Esophagus (tissue), 2 donors: ENCODE measurements at regions not wholly inside any gene's neighbourhood (a gene's known extent, or its start where the extent isn't known, plus 50 kb on each side); places are given as distances from the start of the nearest gene placed in this dataset.

Source experiments
- H3K27ac ChIP-seq, 2 donors: one replicate each; pipeline ENCODE4 v1.5.1; 2013; ENCODE audit warnings: low read depth in 2 of 2, mild to moderate bottlenecking in 2 of 2, inconsistent platforms in 1 of 2, low read length in 1 of 2, moderate library complexity in 1 of 2
- H3K27me3 ChIP-seq, 2 donors: one replicate each; pipeline ENCODE4 v1.6.1; 2013; ENCODE audit warnings: low read length in 2 of 2, control low read depth in 1 of 2, mild to moderate bottlenecking in 1 of 2; ENCODE audit not compliant: insufficient read depth in 2 of 2, control insufficient read depth in 1 of 2
- H3K36me3 ChIP-seq, 2 donors: one replicate each; pipeline ENCODE4 v1.6.1; 2013; ENCODE audit warnings: low read length in 1 of 2; ENCODE audit not compliant: control insufficient read depth in 2 of 2, insufficient read depth in 2 of 2
- H3K4me1 ChIP-seq, 2 donors: one replicate each; pipeline ENCODE4 v1.6.1; 2013; ENCODE audit warnings: low read length in 1 of 2; ENCODE audit not compliant: control insufficient read depth in 2 of 2, insufficient read depth in 2 of 2
- H3K4me3 ChIP-seq, 2 donors: one replicate each; pipeline ENCODE4 v1.5.1; 2013; ENCODE audit warnings: low read length in 2 of 2, mild to moderate bottlenecking in 2 of 2, low read depth in 1 of 2, moderate library complexity in 1 of 2
- H3K9me3 ChIP-seq, 2 donors: one replicate each; pipeline ENCODE4 v1.6.1; 2013; ENCODE audit warnings: mild to moderate bottlenecking in 2 of 2, low read depth in 1 of 2, low read length in 1 of 2, moderate library complexity in 1 of 2; ENCODE audit not compliant: control insufficient read depth in 2 of 2, insufficient read depth in 1 of 2
- WGBS, 2 donors: extraction: QIAGEN DNeasy Blood & Tissue Kit; methylation state at CpG; one replicate each; pipeline ENCODE4 v1.1.7; 2013; 5-methylcytosine and 5-hydroxymethylcytosine counted together
- donor health status: healthy with polysubstance abuse.
- donor health status: Bipolar disorder and iron deficiency.

DNA sequence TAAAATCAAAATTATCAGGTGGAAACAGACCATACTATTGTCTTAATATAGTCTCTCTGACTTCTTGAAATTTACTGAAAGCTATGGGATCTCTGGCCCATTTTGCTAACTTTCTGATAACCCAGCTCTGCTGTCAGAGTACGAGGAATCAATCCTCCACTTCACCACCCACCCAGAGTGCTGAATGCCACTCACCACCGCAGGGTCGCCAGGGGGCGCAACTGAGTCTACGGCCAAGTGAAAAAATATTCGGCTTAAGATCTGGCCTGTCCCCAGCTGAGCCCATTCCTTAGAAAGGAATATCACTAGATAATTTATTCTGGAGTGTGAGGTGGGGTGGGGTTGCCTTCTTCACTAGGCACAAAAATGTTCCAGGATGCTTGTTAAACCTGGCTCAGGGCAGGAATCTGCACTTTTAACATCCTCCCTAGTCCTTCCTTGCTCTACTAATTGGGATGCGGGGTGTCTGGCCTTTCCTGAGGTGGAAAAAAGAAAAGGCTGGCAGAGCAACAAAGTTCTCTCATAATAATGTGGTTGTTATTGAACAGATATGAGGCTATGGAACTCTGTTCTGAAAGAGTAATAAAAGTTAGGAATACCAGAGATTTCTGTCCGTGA is 520.6 kb downstream of the MFSD1 start:
- Histone ChIP-seq H3K27me3 (no peaks in the 10 kb centered on the region), H3K4me3 (no peak overlapping the region), H3K27ac (no peak overlapping the region), H3K4me1 (no peaks in the 10 kb centered on the region), H3K9me3 (peaks cover 0 to 3% of the 10 kb centered on the region in 2 donors), H3K36me3 (no peaks in the 10 kb centered on the region)
- 46 to 52% methylated on average over 8 of the region's 8 CpGs for WGBS, 2 donors

DNA sequence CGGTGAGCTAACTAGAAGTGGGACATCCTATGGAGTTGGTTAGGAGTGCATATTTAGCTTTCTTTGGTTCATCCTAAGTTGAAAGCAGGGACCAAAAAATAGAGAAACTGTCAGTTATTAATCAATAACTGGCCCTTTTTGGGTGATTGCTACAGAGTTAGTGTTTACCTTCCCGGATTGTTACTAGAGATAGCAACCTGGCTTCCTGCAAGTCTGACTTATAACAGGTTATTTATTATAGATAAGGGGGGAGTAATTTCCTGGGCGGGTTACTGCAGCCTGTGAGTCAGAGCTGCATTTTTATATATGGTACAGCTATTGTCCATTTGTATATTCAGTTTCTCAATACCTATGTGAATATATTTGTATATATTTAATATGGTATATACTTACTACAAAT is 522.0 kb downstream of the MFSD1 start:
- Histone ChIP-seq H3K27ac (no peak overlapping the region), H3K9me3 (no peaks in the 10 kb centered on the region), H3K27me3 (no peaks in the 10 kb centered on the region), H3K36me3 (no peaks in the 10 kb centered on the region), H3K4me3 (no peak overlapping the region), H3K4me1 (no peaks in the 10 kb centered on the region)
- 69 to 76% methylated on average over 3 of the region's 3 CpGs for WGBS, 2 donors

DNA sequence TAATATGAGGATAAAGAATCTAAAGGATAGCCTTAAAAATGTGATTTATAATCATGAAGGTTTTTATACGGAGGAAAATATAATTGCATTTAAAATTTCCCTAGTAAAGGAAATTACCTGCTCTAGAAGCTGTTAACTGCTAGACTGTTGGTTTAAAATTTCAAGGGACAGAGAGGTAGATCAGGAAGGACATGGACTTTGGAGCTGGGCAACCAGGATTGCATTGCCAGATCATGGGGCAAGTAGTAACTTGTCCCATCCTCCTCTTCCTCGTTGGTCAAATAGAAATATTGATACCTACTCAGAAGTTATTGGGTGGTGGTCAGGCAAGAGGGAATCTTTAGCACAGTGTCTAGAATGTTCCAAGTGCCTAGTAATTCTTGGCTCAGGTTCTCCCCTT is 525.1 kb downstream of the MFSD1 start:
- Histone ChIP-seq H3K27ac (no peak overlapping the region), H3K36me3 (no peaks in the 10 kb centered on the region), H3K27me3 (no peaks in the 10 kb centered on the region), H3K4me3 (no peak overlapping the region), H3K4me1 (no peaks in the 10 kb centered on the region), H3K9me3 (no peaks in the 10 kb centered on the region)
- 57 to 59% methylated on average over 2 of the region's 2 CpGs for WGBS, 2 donors

DNA sequence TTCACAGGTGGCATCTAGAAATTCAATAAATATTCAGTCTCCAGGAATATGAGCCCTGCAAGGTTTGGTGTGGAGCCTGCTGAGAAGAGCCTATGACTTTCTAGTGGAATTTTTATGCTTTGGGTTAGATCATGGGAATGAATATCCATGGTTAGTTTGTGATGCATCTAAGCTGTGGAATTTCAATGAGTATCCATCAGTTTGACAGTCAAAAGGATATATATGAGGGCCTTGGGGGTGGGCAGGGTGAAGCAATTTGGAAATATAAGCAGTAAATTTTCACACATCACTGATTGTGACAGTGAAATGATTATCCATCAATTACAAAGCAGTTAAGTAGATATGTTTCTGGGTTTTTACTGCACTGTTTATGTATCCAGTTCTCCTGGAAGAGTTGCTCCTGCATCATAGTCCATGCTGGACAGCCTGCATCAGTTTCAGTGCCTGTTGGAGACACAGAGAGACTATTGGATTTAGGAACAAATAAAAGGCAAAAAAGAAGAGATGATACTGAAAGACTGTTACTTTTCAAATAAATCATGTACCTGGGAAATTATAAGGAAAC is 530.8 kb downstream of the MFSD1 start:
- Histone ChIP-seq H3K4me3 (no peak overlapping the region), H3K9me3 (no peaks in the 10 kb centered on the region), H3K36me3 (no peaks in the 10 kb centered on the region), H3K27ac (no peak overlapping the region), H3K27me3 (no peaks in the 10 kb centered on the region), H3K4me1 (no peaks in the 10 kb centered on the region)

DNA sequence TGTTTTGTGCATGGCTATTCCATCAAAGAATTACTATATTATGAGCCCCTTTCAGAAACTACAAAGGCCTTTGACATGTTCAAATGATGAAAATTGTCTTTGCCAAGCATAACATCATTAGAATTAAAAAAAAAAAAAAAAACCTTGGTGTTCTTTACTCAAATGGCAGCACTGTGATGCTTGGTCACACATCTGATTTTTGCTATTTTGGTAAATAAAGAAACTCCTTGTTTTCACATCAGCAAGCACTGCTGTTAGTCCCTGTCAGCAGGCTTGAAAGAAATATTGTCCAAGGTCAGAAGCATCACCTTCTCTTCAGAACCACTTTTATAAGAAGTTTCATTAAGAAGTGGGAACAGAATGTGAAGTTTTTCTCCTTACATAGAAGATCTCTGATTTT is 537.3 kb downstream of the MFSD1 start:
- H3K27ac ChIP-seq: no peak overlapping the region
- H3K9me3 ChIP-seq: no peaks in the 10 kb centered on the region
- no peaks in the 10 kb centered on the region for H3K4me1 ChIP-seq
- no peaks in the 10 kb centered on the region for H3K27me3 ChIP-seq
- H3K4me3 ChIP-seq: no peak overlapping the region
- no peaks in the 10 kb centered on the region for H3K36me3 ChIP-seq

DNA sequence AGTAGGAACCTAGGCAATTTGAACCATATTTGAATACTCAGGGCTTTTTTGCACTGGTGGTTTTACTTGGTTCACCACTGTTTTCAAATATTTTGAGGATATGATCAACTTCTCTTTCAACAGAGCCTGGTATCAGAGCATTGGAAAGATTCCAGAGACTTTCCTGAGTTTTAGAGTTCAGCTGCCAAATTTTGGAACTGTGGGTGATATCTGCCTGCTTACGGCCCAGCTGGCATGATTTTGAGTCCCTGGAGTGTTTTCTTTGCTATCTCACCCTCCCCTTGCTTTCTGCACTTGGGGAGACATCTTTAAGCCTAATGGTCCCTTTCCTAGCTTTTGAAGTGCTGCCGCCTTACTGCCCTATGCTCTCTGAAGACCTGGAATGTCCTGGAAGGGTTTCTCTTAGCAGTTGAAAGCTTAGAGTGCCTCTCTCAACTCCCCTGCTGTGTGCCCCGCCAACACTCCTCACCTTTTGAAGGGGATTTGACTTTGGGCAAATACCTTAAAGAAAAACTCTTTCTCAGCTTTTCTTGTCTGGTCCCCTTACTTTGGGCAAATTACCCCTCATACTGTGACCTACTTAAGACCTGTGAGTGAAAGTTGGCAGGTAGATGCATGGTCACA is 539.1 kb downstream of the MFSD1 start:
- no peak overlapping the region for H3K27ac ChIP-seq
- H3K27me3 ChIP-seq: no peaks in the 10 kb centered on the region
- H3K4me3 ChIP-seq: no peak overlapping the region
- no peaks in the 10 kb centered on the region for H3K9me3 ChIP-seq
- H3K36me3 ChIP-seq: no peaks in the 10 kb centered on the region
- WGBS, 2 donors: 40 to 55% methylated on average over 3 of the region's 3 CpGs
- no peaks in the 10 kb centered on the region for H3K4me1 ChIP-seq

DNA sequence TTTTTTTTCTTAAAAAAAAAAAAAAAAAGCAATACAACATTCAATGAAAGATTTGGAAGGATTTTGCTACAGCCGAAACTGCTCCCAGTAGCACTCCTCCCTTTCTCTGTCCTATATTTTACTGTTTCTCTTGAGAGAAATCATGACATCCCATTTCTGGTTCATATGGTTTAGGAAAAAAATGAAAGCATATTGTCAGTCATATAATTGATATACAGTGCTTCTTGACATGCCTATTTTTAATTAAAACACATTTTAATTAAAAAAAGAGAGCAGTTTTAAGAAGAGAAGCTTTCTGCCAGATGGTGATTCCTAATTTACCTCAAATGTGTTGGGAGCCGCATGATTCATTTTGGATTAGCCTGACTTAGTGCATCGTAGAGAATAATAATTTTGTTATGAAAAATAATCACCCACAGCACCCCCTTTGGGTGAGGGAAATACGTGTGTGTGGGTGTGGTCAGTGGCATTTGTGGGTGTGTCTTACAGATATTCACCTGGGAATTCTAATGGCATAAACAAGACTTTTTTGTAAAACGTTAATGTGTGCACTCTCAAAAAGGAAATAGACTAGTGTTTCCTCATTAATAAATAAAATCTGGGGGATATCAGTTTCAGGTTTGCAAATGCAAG is 544.5 kb downstream of the MFSD1 start:
- Histone ChIP-seq H3K27me3 (no peaks in the 10 kb centered on the region), H3K4me1 (no peaks in the 10 kb centered on the region), H3K9me3 (no peaks in the 10 kb centered on the region), H3K4me3 (no peak overlapping the region), H3K36me3 (no peaks in the 10 kb centered on the region), H3K27ac (no peak overlapping the region)
- WGBS, 2 donors: 66 to 73% methylated on average over 5 of the region's 5 CpGs

DNA sequence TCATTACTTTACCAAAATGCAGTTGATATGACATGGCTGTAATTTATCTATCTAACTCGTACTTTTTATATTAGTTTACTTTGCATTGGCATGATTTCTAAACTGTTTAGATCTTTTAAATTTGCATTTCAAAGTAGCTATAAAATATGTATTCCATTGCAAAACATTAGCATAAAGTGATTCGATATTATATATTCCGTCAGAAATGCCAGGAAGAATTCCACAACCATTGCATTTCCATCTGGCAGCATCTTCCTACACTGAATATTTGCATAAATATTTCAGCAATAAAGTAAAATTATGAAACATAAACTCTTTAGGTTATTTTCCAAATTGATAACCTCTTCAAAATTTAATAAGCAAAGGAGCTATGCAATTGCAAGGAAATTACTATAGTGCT is 546.6 kb downstream of the MFSD1 start:
- 68 to 70% methylated on average over 3 of the region's 3 CpGs for WGBS, 2 donors
- Histone ChIP-seq H3K9me3 (no peaks in the 10 kb centered on the region), H3K4me1 (no peaks in the 10 kb centered on the region), H3K36me3 (no peaks in the 10 kb centered on the region), H3K27me3 (no peaks in the 10 kb centered on the region), H3K27ac (no peak overlapping the region), H3K4me3 (no peak overlapping the region)

DNA sequence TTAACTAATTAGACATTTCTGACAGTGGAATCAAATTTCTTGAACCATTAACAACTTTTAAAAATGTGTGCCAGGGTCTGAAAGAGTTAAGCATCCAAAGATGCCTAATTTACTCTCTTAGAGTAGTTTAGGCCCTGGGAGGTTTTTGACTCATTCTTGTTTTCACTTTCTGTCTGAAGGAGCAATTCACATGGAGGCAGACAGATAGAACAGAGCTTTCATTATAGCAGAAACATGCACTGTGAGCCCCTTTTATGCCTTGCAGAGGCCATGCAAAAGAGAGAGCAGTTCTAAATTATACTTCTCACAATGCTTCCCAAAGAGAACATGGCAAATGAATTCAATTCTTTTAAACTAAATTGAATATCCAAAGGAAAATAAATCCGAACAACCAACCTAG is 554.8 kb downstream of the MFSD1 start:
- Histone ChIP-seq H3K36me3 (no peaks in the 10 kb centered on the region), H3K9me3 (peaks cover 0 to 3% of the 10 kb centered on the region in 2 donors), H3K4me1 (no peaks in the 10 kb centered on the region), H3K4me3 (no peak overlapping the region), H3K27ac (no peak overlapping the region), H3K27me3 (no peaks in the 10 kb centered on the region)
- whole genome bisulfite sequencing, 2 donors: 66 to 67% methylated on average over 1 of the region's 1 CpG

DNA sequence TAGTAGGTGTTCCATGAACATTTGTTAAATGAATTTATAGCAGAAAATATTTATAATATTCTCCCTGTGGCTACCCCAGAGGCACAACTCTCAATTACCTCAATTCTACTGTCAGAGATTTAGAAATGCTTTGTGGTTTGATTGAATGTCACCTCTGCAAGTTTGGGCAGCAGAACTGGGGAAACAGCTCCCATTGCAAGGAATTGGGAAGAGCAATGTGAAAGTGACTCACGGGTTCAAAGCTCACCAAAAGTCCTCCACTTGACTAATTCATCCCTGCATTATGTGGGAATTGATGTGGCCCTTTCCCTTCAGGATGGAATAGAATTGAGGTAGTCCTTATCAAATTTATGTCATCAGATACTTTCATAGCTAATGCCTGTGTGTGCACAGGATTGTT is 562.7 kb downstream of the MFSD1 start:
- WGBS, 2 donors: 43 to 58% methylated on average over 1 of the region's 1 CpG
- H3K9me3 ChIP-seq: no peaks in the 10 kb centered on the region
- H3K4me1 ChIP-seq: no peaks in the 10 kb centered on the region
- no peak overlapping the region for H3K27ac ChIP-seq
- no peaks in the 10 kb centered on the region for H3K36me3 ChIP-seq
- H3K4me3 ChIP-seq: no peak overlapping the region
- no peaks in the 10 kb centered on the region for H3K27me3 ChIP-seq
